B cell (primary cell): ENCODE measurements at regions not wholly inside any gene's neighbourhood (a gene's known extent, or its start where the extent isn't known, plus 50 kb on each side); places are given as distances from the start of the nearest gene placed in this dataset.
"Not testable (repeated sequence)": the region's sequence is repeated elsewhere in the genome, so short reads cannot be mapped to it uniquely, and the experiment has no call there.

Experiments used
- CTCF ChIP-seq: fragments of 200-600 bp; IDR thresholded peaks from one replicate; pipeline ENCODE4 v1.8.0; 2022; ENCODE audit warnings: antibody characterized with exemption, mild to moderate bottlenecking
- EZH2 ChIP-seq: IDR thresholded peaks from 2 replicates; pipeline ENCODE4 v1.6.1; 2012; ENCODE audit warnings: borderline replicate concordance, low read depth, mild to moderate bottlenecking, moderate library complexity, low read length; ENCODE audit not compliant: insufficient read depth, poor library complexity, severe bottlenecking

- TF ChIP-seq CTCF, EZH2: not testable (repeated sequence)
These were observed 69.6 kb upstream of the ZSCAN2 start for GRCh38 chr15:84531223-84531622.
